GM18909 (cell line): ENCODE measurements at regions not wholly inside any gene's neighbourhood (a gene's known extent, or its start where the extent isn't known, plus 50 kb on each side); places are given as distances from the start of the nearest gene placed in this dataset.
"Not testable (repeated sequence)": the region's sequence is repeated elsewhere in the genome, so short reads cannot be mapped to it uniquely, and the experiment has no call there.

Source experiments
- ATAC-seq: cut with Tn5 transposase; IDR thresholded peaks from one replicate; pipeline ENCODE4 v1.9.1; 2021; ENCODE audit warnings: mild to moderate bottlenecking; ENCODE audit not compliant: unreplicated experiment, poor library complexity

DNA sequence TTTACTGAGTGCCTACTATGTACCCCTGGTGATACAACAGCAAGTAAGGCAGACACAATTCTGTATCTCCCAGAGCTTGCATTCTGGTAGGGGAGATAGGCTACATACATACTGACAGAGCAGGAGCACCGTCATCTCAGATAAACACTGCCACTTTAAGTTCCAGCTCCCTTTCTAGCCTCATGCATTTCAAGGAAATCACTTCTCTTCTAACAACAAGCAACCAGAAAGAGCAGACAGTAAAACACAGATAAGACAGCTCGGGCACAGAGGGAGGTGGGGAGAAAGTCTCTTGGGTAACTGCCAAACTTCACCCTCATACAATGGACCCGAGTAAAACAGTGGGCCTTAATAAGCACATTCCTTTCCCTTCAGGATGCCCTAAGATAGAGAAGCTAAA is 169.6 kb downstream of the UTP18 start:
- ATAC-seq: not testable (repeated sequence)

DNA sequence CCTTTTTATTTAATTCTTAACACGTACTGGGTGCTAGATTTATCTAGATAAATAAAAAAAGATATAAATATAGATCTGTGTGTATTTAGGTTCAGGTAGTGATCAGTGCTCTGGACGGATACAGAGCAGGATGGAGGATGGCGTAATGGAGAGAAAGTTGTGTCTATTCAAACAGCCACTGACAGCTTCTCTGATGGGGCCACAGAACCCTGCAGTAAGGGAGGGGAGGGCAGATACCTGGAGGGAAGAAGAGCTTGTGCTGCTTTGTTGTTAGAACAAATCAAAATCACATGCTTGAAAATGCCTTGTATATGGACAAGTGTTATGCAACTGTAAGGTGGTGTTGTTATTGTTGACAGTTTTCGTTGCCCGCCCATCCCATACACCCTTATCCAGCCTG is 170.2 kb downstream of the UTP18 start:
- ATAC-seq: no peak

DNA sequence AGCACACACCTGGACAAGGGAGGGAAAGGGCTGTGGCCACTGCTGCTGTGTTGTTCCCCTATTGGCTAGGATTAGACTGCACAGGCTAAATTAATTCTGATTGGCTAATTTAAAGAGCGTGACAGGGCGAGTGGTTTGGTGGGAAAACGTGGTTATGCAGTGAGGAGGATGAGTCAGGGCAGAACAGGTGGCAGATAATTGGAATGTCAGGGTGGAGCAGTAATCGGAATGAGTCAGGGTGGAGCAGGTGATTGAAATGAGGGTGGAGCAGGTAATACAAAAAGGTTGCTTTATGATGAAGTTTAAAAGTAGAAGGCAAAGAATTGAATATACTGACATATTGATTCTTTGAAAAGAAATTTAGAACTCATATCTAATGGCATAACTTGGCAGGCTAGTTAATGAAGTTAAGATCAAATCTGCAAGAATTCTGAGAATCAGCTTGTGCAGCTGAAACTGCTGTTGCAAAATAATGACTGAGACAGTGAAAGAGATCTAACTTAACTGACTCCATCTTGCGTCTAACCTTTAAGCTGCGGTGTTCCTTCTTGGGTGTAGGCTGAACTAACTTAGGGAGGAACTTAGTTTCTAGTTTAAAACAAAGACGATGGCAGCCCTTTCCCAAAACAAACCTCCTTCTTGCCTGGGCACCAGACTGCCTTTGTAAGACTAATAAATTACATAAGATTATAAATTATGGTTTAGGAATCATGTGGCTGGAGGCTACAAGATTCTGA is 174.3 kb downstream of the UTP18 start:
- ATAC-seq: no peak

- ATAC-seq: no peak
These were observed 174.8 kb downstream of the UTP18 start for GRCh38 chr17:51435171-51435552.

DNA sequence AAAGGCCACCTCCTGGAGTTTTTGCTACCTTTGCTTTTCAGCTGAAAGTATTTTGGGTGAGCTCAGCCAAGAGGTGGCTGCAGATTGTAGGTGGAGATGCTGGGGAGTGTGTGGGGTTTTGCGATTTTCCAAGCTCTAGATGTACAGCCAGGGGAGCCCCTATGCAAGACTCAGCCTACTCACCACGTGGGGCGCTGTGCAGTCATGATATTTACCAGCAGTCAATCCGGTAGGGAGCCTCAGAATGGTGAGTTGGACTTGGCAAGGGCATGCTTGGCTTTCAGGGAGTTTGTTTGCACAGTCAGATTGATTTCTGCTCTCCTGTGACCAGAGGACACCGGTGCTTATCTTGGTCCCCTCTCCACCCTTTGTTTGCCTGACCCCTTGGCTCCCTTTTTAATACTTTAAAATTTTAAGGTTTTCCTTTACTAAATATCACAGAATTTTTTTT is 175.3 kb downstream of the UTP18 start:
- no peak for ATAC-seq

DNA sequence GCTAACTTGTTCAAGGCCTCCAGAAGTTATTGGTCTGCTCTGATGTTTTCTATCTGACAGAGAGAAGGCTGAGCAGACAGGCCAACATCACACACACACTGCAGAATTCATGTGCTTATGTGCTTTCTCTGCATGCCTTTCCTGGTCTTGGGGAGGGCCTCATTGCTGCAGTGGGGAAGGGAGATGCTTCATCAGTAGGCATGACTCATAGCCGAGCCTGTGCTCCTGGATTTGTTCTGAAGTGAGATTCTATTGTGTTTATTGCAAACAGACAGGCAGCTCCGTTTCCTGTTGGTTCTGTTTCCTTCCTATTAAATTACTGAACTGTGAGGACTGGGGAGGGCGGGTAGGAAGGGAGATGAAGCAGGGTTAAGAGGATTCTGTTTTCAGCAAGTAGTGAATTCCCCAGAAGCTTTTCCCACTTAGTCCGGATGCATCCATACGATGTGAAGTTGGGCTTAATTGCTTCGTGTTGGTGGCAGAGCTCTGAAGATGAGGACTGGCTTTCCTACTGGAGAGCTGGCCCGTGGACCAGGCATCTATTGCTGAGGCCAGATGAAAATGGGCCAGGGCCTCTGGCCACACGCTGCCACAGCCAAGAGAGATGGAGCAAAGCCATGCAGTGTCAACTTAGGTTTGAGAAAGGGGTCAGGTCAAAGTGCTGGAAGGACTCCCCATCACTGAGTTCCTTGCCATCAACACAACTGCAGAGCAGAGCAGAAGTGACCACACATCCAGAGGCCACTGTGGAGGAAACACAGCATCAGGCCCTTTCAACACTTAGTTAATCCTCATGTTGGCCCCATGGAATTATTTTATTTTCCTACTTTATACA is 179.3 kb downstream of the UTP18 start:
- ATAC-seq: no peak

DNA sequence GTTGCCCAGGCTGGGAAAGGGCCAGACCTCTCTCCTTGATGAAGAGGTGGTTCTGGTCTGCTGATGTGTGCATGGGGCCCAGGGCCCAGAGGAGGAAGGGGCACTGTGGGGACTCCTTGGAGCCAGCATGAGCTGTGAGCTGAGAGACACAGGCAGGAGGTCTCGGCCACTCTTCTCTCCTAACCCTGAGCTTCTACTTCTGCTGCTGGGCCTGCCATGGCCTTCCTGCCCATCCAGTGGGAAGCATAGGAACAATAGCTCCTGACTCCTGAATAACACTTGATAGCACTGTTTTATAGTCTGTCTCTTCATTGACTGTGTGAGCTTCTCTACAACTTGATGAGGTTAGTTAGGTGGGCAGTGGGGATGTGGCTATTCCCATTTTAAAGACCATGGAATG is 181.1 kb downstream of the UTP18 start:
- no peak for ATAC-seq

- no peak for ATAC-seq
These were observed 181.9 kb downstream of the UTP18 start for GRCh38 chr17:51442088-51442865.

DNA sequence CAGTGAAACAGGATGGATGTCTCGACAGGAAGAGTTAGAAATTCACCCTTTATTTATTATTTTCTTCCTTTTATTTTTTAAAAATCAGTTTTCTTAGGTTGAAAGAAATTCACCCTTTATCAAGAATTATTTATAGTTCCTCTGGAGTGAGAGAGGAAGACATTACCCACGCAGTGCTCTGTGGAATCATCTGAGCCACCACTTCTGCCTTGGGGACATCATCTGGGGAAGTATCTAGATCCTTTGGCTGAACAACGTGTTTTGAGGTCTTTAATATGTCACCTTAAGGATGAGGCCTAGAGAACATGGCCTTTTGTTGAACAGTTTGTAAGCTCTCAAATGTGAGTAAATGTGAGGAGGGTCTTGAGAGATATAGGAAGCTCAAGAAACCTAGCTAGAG is 183.3 kb downstream of the UTP18 start:
- no peak for ATAC-seq

DNA sequence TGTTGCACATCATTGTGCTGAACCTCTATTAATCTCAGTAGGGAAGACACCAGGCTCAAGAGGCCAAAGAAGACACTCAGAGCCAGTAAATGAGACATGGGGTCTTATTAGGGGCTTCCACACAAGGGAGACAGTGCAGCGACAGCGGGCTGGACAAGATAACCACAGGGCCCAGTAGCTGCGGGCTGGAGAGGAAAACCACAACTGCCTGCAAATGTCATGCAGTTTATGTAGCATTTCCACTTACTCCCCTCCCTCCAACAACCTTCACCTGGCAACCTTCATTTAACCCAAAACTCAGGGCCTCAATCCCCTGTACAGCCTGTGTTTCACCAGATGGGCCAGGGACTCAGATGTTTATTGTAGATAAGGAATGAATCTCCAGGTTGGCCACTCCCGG is 185.6 kb downstream of the UTP18 start:
- no peak for ATAC-seq

DNA sequence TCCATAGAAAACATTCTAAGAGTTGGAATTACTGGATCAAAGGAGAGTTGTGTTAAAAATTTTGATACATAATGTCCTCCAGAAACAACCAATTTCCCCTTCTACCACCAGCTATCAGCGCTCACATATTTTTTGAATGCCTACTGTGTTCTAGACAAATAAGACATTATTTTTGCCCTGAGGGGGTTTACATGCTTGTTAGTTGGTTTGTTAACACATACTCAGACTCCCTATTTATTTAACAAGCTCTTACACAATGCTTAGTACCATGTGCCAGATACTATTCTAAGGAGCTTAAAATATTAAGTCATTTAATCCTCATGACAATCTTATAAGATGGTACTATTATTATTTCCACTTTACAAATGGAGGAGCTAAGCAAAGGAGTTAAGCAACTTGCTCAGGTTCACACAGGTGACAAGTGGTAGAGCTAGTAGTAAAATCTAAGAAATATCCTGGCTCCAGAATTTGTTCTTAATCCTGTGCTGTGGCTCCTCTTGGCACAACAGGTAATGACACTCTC is 194.2 kb downstream of the UTP18 start:
- no peak for ATAC-seq

DNA sequence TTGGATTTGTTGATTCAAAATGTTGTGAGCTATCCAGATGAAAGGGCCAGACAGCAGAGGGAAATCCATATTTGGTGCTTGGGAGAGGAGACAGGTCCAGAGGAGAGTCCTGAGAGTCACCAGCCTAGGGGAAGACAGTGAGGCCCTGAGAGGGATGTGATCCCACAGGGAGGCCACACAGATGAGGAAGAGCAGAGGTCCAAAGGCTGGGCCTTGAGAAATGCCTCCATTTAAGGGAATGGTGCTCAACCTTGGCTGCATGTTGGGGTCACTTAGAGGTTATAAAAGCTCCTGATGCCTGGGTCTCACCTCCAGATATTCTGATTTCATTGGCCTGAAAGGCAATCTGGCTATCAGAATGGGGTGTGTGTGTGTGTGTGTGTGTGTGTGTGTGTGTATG is 194.9 kb downstream of the UTP18 start:
- ATAC-seq: no peak

DNA sequence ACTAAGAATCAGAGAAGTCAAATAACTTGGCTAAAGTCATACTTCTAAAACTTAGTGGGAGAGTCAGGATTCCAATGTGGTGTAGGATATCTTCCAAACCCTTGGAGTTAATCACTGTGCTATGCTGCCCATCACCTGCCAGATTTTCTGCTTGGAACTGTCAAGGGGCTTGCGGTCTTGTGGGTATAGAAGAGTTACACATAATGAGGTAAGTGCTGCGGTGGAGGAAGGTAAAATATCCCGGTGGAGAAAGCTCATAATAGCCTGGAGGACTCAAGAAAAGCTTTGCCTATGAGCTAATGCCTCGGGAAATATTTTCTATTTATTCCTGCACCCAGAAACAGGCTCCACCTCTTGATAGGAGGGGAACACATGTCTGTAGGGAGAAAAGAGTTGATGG is 195.6 kb downstream of the UTP18 start:
- no peak for ATAC-seq

- no peak for ATAC-seq
These were observed 196.6 kb downstream of the UTP18 start for GRCh38 chr17:51456942-51457341.

DNA sequence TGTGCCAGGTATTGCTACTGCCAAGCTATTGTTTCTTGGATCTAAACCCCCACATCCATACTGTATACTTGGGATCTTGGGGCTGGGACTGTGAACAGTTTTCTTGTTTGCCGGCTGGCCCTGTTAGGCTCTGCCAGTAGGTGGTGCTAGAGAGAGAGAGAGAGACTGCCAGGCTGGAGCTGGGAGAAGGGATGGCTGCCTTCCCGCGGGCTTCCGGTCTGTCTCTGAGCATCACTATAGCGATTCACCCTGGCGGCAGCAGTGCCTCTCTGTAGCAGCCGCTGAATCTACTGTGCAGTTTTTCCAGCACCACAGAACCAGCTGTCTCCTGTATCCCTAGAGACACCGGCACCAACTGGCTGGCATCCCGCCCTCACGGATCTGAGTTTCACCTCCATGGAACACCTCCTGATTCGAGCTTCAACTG is 201.2 kb downstream of the UTP18 start:
- peak; percentile 68 for ATAC-seq

DNA sequence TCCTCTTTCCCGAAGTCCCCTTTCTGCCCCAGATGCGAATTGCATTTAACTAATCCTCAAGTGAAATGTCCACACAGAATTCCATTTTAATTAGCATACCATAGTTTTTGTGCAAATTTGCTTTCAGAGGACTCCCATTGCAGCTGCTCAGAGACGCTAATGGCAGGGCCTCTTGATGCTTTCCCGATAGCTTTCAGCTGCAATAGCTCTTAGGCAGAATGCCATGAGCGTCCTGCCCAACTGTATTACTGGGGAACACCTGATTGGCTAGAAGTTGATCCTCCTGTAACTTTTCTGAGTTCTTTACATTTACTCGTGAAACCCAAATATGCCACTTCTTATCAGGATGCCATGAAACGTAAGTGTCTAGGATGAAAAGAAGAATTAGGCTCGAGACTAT is 203.0 kb downstream of the UTP18 start:
- ATAC-seq: no peak

DNA sequence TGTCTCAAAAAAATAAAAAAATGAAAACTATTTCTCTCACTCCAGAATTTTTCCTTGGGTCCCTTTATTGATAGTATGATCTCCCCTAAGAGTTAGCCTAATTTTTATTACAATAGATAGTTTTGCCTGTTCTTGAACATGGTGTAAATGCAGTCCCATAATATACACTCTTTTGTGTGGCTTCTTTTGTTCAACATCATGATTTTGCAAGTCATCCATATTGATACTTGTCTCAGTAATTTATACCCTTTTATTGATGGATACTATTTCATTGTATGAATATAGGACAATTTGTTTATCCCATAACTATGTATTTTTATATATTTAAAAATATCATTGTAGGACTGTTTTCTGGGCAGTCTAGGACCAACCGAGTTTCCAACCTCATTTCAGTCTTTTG is 207.0 kb downstream of the UTP18 start:
- no peak for ATAC-seq

DNA sequence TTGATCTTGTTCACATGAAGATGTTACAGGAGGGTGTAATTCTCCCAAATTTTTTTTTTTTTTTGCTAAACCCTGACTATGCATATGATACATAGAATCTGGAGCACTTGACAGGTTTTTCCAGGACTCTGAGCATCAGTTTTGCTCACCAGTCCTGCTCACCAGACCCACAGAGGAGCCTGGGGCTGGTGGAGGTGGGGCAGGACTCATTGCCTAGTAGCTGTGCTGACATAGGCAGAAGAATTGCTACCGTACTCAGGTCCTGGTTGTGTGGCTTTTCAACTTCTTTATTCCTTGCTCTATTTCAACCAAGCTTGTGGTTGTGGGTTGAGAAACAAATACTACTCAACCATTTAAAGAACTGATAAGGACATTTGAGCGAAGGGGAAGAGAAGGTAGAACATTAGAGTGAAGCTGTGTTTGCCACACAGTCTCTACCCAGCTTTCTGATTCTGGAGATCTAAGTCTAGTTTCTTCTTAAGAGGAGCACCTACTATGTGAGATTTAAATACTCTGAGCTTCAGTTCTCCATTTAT is 212.4 kb downstream of the UTP18 start:
- ATAC-seq: no peak

DNA sequence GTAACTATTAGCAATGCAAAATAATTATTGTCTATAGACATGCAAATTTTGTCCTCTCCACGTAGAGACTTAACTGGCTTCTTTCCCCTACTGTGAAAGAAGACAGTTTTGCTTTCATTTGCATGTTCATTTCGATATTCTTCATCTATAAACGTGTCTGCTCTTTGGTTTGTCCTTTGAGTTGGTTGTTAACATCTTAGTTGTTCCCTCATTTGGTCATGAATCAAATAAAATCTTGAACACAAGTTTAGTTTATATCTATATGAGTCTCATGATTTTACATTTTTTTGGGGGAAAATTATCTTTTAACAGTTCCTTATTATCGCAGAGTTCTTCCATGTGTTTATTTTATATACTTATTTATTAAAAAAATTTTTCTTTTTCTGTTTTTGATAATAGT is 214.4 kb downstream of the UTP18 start:
- ATAC-seq: no peak

GRCh38 chr17:51475730-51476129 is 215.4 kb downstream of the UTP18 start:
- ATAC-seq: no peak
